ENCODE measurements at regions not wholly inside any gene's neighbourhood (a gene's known extent, or its start where the extent isn't known, plus 50 kb on each side); places are given as distances from the start of the nearest gene placed in this dataset.

- H3K27me3 ChIP-seq (ENCODE audit: insufficient read depth, low read length, poor library complexity, severe bottlenecking): no peaks in the 10 kb centered on the region
- H2AFZ ChIP-seq (ENCODE audit: low read length): no peak overlapping the region
- H3K4me3 ChIP-seq (ENCODE audit: low read length, poor library complexity, severe bottlenecking): no peak overlapping the region
Observed at GRCh38 chr7:31398815-31399214, 58.3 kb upstream of the NEUROD6 start.

DNA sequence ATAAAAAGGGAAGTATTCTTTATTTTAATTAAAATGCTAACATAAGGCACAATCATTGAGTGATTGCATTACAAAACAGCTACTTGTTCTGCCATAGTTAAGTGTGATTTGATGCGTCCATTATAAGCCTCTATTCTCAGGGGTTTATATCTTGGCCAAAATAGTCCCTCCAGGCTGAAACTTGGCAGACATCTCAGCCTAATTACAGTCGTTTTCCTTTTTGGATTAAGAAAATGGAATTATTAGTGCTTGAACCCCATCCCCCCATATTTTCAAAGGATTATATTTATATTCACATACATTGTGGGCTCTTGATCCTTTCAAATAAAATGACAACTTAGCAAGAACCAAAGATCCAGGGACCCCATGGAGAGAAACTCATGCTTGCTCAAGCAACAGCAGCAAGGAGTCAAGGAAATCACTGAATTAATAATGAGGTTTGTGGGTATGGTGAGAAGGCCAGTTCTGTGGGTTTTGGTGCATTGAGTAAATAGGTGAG lies 66.7 kb upstream of the NEUROD6 start:
- no peaks in the 10 kb centered on the region for H3K36me3 ChIP-seq (ENCODE audit: insufficient read depth, low read length)
- H2AFZ ChIP-seq (ENCODE audit: low read length): no peak overlapping the region
- no peaks in the 10 kb centered on the region for H3K9me2 ChIP-seq (replicated peaks; ENCODE audit: low read depth, low read length)
- no peaks in the 10 kb centered on the region for H3K9me3 ChIP-seq (ENCODE audit: insufficient read depth, low read depth, low read length)
- H3K4me3 ChIP-seq (ENCODE audit: low read length, poor library complexity, severe bottlenecking): no peak overlapping the region
- H4K20me1 ChIP-seq (ENCODE audit: insufficient read depth, low read length, poor library complexity, severe bottlenecking): no peaks in the 10 kb centered on the region
- H3K4me2 ChIP-seq (ENCODE audit: low read depth, low read length, poor library complexity, severe bottlenecking): no peak overlapping the region
- no peaks in the 10 kb centered on the region for H3K79me2 ChIP-seq (ENCODE audit: insufficient read depth, low read length)
- no peaks in the 10 kb centered on the region for H3K4me1 ChIP-seq (ENCODE audit: insufficient read depth, low read length, poor library complexity, severe bottlenecking)
- no peak overlapping the region for H3K9ac ChIP-seq (ENCODE audit: low read depth, low read length, poor library complexity, severe bottlenecking)
- H3F3A ChIP-seq (ENCODE audit: low read depth): no peaks in the 10 kb centered on the region
- TF ChIP-seq EZH2phosphoT487 (IDR thresholded peaks at IDR 0.05; ENCODE audit: borderline replicate concordance) (no peak), CTCF (conservative IDR thresholded peaks at IDR 0.05; ENCODE audit: low read length) (no peak)
- no peaks in the 10 kb centered on the region for H3K27me3 ChIP-seq (ENCODE audit: insufficient read depth, low read length, poor library complexity, severe bottlenecking)

More at GRCh38 chr7:31398815-31399214, 58.3 kb upstream of the NEUROD6 start:
- Histone ChIP-seq H4K20me1 (ENCODE audit: insufficient read depth, low read length, poor library complexity, severe bottlenecking) (no peaks in the 10 kb centered on the region), H3K4me2 (ENCODE audit: low read depth, low read length, poor library complexity, severe bottlenecking) (no peak overlapping the region), H3K9ac (ENCODE audit: low read depth, low read length, poor library complexity, severe bottlenecking) (no peak overlapping the region), H3K9me3 (ENCODE audit: insufficient read depth, low read depth, low read length) (no peaks in the 10 kb centered on the region), H3K36me3 (ENCODE audit: insufficient read depth, low read length) (no peaks in the 10 kb centered on the region), H3F3A (ENCODE audit: low read depth) (no peaks in the 10 kb centered on the region), H3K79me2 (ENCODE audit: insufficient read depth, low read length) (no peaks in the 10 kb centered on the region), H3K4me1 (ENCODE audit: insufficient read depth, low read length, poor library complexity, severe bottlenecking) (no peaks in the 10 kb centered on the region), H3K9me2 (replicated peaks; ENCODE audit: low read depth, low read length) (no peaks in the 10 kb centered on the region)
- no peak for TF ChIP-seq EZH2phosphoT487 (IDR thresholded peaks at IDR 0.05; ENCODE audit: borderline replicate concordance)
- TF ChIP-seq CTCF (conservative IDR thresholded peaks at IDR 0.05; ENCODE audit: low read length): no peak

DNA sequence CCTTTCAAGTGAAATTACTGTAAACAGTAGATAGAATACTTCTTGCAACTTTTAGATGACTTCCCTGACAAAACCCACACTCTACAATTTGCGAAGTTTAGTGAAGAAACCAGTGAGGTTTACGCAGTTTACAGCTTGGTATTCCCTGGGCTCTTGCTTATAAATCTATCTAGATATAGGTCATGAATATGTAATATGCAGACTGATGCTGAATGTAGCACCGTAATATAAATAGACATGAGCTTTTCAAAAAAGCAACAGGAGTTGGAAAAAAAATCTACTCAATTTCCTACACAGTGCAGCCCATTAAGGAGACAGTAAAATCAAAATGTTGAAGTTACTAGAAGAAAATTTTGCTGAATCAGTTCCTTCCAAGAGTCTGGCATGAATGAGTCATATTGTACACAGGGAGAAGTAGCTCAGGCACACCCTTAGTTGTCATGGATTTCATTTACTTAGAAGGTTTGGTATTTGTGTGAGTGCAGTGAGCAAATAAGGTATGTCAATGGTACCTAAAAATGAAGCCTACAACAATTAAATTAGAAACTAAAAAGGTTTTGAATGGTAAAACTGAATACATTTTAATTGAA lies 67.7 kb upstream of the NEUROD6 start:
- no peak overlapping the region for H3K4me3 ChIP-seq (ENCODE audit: low read length, poor library complexity, severe bottlenecking)
- H3F3A ChIP-seq (ENCODE audit: low read depth): no peaks in the 10 kb centered on the region
- no peaks in the 10 kb centered on the region for H3K9me3 ChIP-seq (ENCODE audit: insufficient read depth, low read depth, low read length)
- H3K9me2 ChIP-seq (replicated peaks; ENCODE audit: low read depth, low read length): no peaks in the 10 kb centered on the region
- no peak for TF ChIP-seq EZH2phosphoT487 (IDR thresholded peaks at IDR 0.05; ENCODE audit: borderline replicate concordance)
- no peak for TF ChIP-seq CTCF (conservative IDR thresholded peaks at IDR 0.05; ENCODE audit: low read length)
- no peaks in the 10 kb centered on the region for H3K36me3 ChIP-seq (ENCODE audit: insufficient read depth, low read length)
- H3K4me1 ChIP-seq (ENCODE audit: insufficient read depth, low read length, poor library complexity, severe bottlenecking): no peaks in the 10 kb centered on the region
- H3K4me2 ChIP-seq (ENCODE audit: low read depth, low read length, poor library complexity, severe bottlenecking): no peak overlapping the region
- no peaks in the 10 kb centered on the region for H3K79me2 ChIP-seq (ENCODE audit: insufficient read depth, low read length)
- H3K27me3 ChIP-seq (ENCODE audit: insufficient read depth, low read length, poor library complexity, severe bottlenecking): no peaks in the 10 kb centered on the region
- no peak overlapping the region for H3K9ac ChIP-seq (ENCODE audit: low read depth, low read length, poor library complexity, severe bottlenecking)
- no peaks in the 10 kb centered on the region for H4K20me1 ChIP-seq (ENCODE audit: insufficient read depth, low read length, poor library complexity, severe bottlenecking)
- H2AFZ ChIP-seq (ENCODE audit: low read length): no peak overlapping the region

All from Loucy (cell line).